Fibroblast of villous mesenchyme (primary cell): ENCODE measurements at regions not wholly inside any gene's neighbourhood (a gene's known extent, or its start where the extent isn't known, plus 50 kb on each side); places are given as distances from the start of the nearest gene placed in this dataset.

Experiments used
- DNase-seq: peaks from one replicate; pipeline ENCODE4 v3.0.0-alpha.2; 2010; ENCODE audit warnings: low read depth
- H3K4me3 ChIP-seq: 2 replicates; pipeline ENCODE4 v1.5.1; 2011; ENCODE audit warnings: low read depth, mild to moderate bottlenecking, low read length
- TF ChIP-seq, protein P1 (sequence below): IDR thresholded peaks from 2 replicates; pipeline ENCODE4 v1.5.1; 2012; ENCODE audit warnings: low read depth, mild to moderate bottlenecking, low read length; ENCODE audit not compliant: insufficient read depth

DNA sequence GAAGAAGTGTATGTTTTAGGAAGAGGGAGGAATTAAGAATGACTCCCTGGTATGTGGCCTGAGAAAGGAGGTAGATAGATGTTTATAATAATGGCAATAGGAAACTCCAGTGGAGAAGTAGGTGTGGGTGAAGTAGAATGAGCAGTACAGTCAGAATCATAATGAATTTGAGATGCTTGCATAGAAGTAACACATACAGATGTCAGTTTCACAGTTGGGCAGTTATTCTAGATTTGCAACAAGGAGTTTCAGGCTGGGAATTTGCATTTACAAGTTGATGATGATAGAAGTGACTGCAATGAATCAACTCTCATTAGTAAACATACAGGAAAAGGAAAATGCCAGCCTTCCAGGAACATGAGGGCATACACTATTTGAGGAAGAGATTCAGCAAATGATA is 149.0 kb downstream of the SLITRK1 start:
- no peak overlapping the region for H3K4me3 ChIP-seq
- no peak for DNase-seq
- TF ChIP-seq, protein P1, sequence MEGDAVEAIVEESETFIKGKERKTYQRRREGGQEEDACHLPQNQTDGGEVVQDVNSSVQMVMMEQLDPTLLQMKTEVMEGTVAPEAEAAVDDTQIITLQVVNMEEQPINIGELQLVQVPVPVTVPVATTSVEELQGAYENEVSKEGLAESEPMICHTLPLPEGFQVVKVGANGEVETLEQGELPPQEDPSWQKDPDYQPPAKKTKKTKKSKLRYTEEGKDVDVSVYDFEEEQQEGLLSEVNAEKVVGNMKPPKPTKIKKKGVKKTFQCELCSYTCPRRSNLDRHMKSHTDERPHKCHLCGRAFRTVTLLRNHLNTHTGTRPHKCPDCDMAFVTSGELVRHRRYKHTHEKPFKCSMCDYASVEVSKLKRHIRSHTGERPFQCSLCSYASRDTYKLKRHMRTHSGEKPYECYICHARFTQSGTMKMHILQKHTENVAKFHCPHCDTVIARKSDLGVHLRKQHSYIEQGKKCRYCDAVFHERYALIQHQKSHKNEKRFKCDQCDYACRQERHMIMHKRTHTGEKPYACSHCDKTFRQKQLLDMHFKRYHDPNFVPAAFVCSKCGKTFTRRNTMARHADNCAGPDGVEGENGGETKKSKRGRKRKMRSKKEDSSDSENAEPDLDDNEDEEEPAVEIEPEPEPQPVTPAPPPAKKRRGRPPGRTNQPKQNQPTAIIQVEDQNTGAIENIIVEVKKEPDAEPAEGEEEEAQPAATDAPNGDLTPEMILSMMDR = no peak

DNA sequence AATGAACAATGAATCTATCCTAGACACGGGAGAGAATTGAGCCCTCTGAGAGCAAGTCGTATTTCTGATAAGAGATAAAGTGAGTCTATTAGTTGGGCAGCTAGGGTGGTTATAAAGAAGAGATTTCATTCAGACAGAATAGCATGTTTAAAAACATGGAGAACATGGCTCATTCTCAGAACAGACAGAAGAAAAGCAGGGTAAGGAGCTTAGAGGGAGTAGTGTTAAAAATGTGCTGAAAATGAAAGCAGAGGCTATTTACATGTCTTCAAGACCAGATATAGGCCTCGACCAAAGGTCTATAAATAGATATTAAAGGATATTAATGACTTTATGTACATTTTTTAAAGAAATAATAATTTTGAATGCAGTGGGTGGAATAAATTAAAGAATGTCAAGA is 149.5 kb downstream of the SLITRK1 start:
- TF ChIP-seq, protein P1 = no peak
- DNase-seq = no peak
- H3K4me3 ChIP-seq = no peak overlapping the region

DNA sequence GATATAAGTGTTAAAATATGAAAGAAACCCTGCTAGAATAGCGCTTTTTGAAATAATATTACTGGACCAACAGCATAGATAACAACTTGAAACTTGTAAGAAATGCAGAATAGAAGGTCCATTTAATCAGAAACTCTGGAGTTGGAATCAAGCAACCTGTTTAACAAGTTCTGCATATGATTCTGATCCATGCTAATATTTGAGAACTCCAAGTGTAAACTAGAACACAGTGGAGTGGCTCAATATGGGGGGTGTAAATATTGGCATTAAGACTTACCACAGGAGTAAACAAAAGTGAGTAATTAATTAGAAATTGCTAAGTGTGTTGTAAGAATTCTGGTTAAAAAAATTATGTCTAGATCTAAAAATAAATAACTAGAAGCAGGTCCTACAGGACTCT is 151.2 kb downstream of the SLITRK1 start:
- no peak overlapping the region for H3K4me3 ChIP-seq
- no peak for DNase-seq
- TF ChIP-seq, protein P1 = no peak

DNA sequence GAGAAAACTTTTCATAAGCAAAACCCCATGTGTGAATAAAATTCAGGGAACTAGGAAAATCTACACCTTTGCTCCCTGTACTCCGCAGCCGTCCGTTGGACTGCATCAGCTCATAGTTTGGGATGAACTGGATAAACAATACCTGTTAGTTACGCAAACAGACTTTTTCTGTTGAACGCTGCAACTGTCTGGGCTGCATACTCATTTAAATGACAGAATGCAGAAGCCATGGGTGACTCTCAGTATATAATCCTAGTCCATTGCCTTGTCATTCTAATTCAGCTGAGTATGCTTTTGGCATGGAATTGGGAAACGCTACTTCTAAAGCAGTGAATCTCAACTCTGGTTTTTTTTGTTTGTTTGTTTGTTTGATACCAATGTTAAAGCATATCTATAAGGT is 151.6 kb downstream of the SLITRK1 start:
- TF ChIP-seq, protein P1 = no peak
- no peak overlapping the region for H3K4me3 ChIP-seq
- DNase-seq = no peak

DNA sequence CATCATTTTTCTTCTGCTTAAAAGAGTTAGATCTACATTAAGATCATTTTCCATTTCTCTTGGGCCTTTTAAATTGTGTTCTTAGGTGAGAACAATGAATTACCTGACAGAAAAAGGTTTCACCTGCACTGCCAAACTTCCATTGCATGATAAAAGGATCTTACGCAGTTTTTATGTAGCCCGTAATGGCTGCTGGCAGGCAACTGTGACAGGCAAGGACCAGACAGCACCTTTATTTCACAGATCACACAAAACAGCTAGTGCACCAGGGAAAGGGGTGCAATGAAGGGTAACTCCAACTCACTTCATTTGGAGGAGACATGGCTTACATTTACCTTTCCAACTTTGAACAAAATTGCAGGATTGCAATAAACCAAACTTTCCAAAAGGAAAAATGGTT is 159.8 kb downstream of the SLITRK1 start:
- no peak overlapping the region for H3K4me3 ChIP-seq
- TF ChIP-seq, protein P1 = no peak
- no peak for DNase-seq

DNA sequence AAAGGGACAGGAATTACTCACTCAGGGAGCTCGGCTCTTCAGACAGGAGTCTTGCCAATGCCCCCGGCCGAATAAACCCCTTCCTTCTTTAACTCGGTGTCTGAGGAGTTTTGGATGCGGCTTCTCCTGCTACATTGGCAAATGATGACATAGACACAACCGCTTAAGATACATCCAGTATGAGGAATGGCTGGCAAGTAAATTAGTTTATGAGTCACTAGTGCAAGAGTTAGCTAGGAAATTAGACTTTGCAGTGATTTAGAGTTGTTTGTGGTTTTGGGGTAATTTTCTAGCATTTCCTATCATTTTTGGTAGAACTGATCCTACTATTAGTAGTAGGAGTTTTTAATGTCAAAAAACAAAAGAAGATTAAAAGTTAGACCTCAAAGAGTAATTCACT is 166.2 kb downstream of the SLITRK1 start:
- TF ChIP-seq, protein P1 = no peak
- no peak for DNase-seq

DNA sequence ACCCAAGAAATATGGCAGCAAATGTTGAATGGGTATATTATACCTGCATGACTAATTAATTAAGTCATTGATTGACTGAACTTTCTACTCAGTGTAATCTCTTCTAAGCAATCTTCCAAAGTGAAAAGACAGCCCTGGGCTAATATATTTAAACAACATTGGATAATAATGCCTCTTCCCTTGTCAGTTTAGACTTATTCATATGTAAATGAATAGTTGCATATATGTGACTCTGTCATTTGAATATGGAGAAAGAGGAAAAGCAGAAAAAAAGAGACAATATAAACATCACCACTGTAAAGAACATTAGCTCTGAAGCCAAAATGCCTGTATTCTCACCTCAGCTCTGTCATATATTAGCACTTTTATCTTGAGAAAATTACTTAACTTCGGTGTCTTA is 168.0 kb downstream of the SLITRK1 start:
- no peak overlapping the region for H3K4me3 ChIP-seq
- no peak for DNase-seq
- TF ChIP-seq, protein P1 = no peak

More for the DNA sequence above, 166.2 kb downstream of the SLITRK1 start:
- H3K4me3 ChIP-seq = no peak overlapping the region
